CD8-positive, alpha-beta memory T cell (primary cell): ENCODE measurements at regions not wholly inside any gene's neighbourhood (a gene's known extent, or its start where the extent isn't known, plus 50 kb on each side); places are given as distances from the start of the nearest gene placed in this dataset.
"Not testable (repeated sequence)": the region's sequence is repeated elsewhere in the genome, so short reads cannot be mapped to it uniquely, and the experiment has no call there.

ENCODE experiments used
- CTCF ChIA-PET: fragments of 350-600 bp; sonication (Branson Sonifier 250); formaldehyde crosslinking; loops from one replicate; lab custom pipeline; 2021; ENCODE audit warnings: antibody characterized with exemption; lab: Charles Lee
- POLR2A ChIA-PET: fragments of 350-600 bp; sonication (Branson Sonifier 250); formaldehyde crosslinking; loops from one replicate; lab custom pipeline; 2021; ENCODE audit warnings: antibody characterized with exemption; lab: Charles Lee
- DNase-seq, 5 donors: peaks; one replicate each; pipeline versions ENCODE4 v3.0.0 to v3.0.0-alpha.2; 2020 to 2022; ENCODE audit warnings: mixed read lengths in 1 of 5
- H3K27ac ChIP-seq: one replicate; pipeline ENCODE4 v1.7.0; 2013; ENCODE audit warnings: low read depth, mild to moderate bottlenecking, low read length, moderate library complexity
- H3K27me3 ChIP-seq: 2 replicates; pipeline ENCODE4 v1.7.0; 2013; ENCODE audit warnings: low read length, mild to moderate bottlenecking; ENCODE audit not compliant: insufficient read depth, poor library complexity, severe bottlenecking
- H3K36me3 ChIP-seq: 2 replicates; pipeline ENCODE4 v1.7.0; 2013; ENCODE audit warnings: mild to moderate bottlenecking, low read length, moderate library complexity; ENCODE audit not compliant: insufficient read depth
- H3K4me1 ChIP-seq: 2 replicates; pipeline ENCODE4 v1.7.0; 2013; ENCODE audit warnings: mild to moderate bottlenecking, low read length, moderate library complexity; ENCODE audit not compliant: insufficient read depth
- H3K4me3 ChIP-seq: 2 replicates; pipeline ENCODE4 v1.7.0; 2013; ENCODE audit warnings: mild to moderate bottlenecking, low read length
- H3K9me3 ChIP-seq: 2 replicates; pipeline ENCODE4 v1.7.0; 2013; ENCODE audit warnings: mild to moderate bottlenecking, low read length
- H3K27ac Mint-ChIP-seq, 8 donors: one replicate each; pipeline ENCODE4 v1.8.0; 2020 to 2021; ENCODE audit warnings: mixed read lengths in 8 of 8, mild to moderate bottlenecking in 6 of 8, inconsistent platforms in 3 of 8, moderate library complexity in 3 of 8
- H3K27me3 Mint-ChIP-seq, 2 donors: one replicate each; pipeline ENCODE4 v1.8.0; 2020 to 2021; ENCODE audit warnings: mixed read lengths in 2 of 2, mild to moderate bottlenecking in 1 of 2, moderate library complexity in 1 of 2
- H3K36me3 Mint-ChIP-seq, 3 donors: one replicate each; pipeline ENCODE4 v1.8.0; 2020 to 2021; ENCODE audit warnings: mixed read lengths in 3 of 3, inconsistent platforms in 1 of 3, mild to moderate bottlenecking in 1 of 3
- H3K4me1 Mint-ChIP-seq, 3 donors: one replicate each; pipeline ENCODE4 v1.8.0; 2020 to 2021; ENCODE audit warnings: mixed read lengths in 3 of 3, inconsistent platforms in 1 of 3, mild to moderate bottlenecking in 1 of 3
- H3K4me3 Mint-ChIP-seq, 7 donors: one replicate each; pipeline ENCODE4 v1.8.0; 2020 to 2021; ENCODE audit warnings: mixed read lengths in 7 of 7, mild to moderate bottlenecking in 6 of 7, moderate library complexity in 4 of 7, inconsistent platforms in 2 of 7
- H3K9me3 Mint-ChIP-seq, 5 donors: one replicate each; pipeline ENCODE4 v1.8.0; 2020 to 2022; ENCODE audit warnings: mixed read lengths in 5 of 5, mild to moderate bottlenecking in 3 of 5, moderate library complexity in 2 of 5, inconsistent platforms in 1 of 5

DNA sequence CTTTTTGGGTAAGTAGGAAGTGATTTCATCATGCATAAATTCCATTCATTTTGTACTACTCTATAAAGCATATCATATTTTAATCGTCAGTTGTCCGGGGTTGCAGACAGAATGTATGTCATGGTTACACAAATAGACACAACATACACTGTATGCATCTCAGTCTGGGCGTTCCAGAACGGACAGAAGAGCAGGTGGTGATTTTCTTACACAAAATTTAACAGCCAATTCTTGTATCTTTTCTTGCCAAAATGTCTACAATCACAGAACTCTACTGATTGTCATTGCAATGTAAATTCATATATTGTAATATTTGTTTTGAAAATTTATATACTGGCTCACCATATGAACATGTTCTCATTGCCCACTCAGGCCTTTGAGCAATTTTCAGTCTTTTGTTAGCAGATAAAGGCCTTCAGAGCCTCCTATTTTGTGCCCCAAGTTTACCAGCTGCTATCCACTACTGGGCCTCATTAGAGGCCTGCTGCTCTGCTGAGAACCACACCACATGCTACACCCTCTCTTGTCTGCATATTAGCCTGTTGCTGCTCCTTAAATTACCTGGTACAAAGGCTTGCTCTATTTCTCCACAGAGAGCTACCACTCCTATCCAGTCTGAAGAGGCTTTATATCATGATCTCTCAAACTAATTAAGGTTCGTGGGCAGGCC lies 61.5 kb downstream of the PRDM13 start:
- H3K9me3 ChIP-seq = no peaks in the 10 kb centered on the region
- no peak overlapping the region for H3K4me3 Mint-ChIP-seq
- no peaks in the 10 kb centered on the region for H3K36me3 Mint-ChIP-seq
- ChIA-PET CTCF (no interaction called here), POLR2A (no interaction called here)
- no peaks in the 10 kb centered on the region for H3K4me1 ChIP-seq
- no peaks in the 10 kb centered on the region for H3K4me1 Mint-ChIP-seq
- H3K27ac ChIP-seq = no peak overlapping the region
- no peaks in the 10 kb centered on the region for H3K36me3 ChIP-seq
- no peak overlapping the region for H3K4me3 ChIP-seq
- no peak overlapping the region for H3K27ac Mint-ChIP-seq
- H3K27me3 ChIP-seq = no peaks in the 10 kb centered on the region
- H3K27me3 Mint-ChIP-seq = peaks cover 6 to 8% of the 10 kb centered on the region in 2 donors
- no peaks in the 10 kb centered on the region for H3K9me3 Mint-ChIP-seq
- DNase-seq = no peak

- Histone ChIP-seq H3K4me1 (no peaks in the 10 kb centered on the region), H3K36me3 (no peaks in the 10 kb centered on the region), H3K9me3 (no peaks in the 10 kb centered on the region), H3K27ac (no peak overlapping the region), H3K4me3 (no peak overlapping the region), H3K27me3 (no peaks in the 10 kb centered on the region)
- H3K36me3 Mint-ChIP-seq = peaks cover 0 to 9% (median 2%) of the 10 kb centered on the region in 3 donors
- CTCF ChIA-PET = no interaction called here
- no peak overlapping the region for H3K27ac Mint-ChIP-seq
- peaks cover 0 to 12% (median 5%) of the 10 kb centered on the region in 5 donors for H3K9me3 Mint-ChIP-seq
- H3K4me1 Mint-ChIP-seq = no peaks in the 10 kb centered on the region
- H3K27me3 Mint-ChIP-seq = peaks cover 7 to 49% of the 10 kb centered on the region in 2 donors
- no peak overlapping the region for H3K4me3 Mint-ChIP-seq
- DNase-seq = no peak
- POLR2A ChIA-PET = no interaction called here
These were observed 83.5 kb downstream of the PRDM13 start for GRCh38 chr6:99689916-99690685.

- H3K36me3 ChIP-seq, H3K4me1 Mint-ChIP-seq, H3K27me3 ChIP-seq, CTCF ChIA-PET, H3K4me3 Mint-ChIP-seq, H3K36me3 Mint-ChIP-seq, POLR2A ChIA-PET, DNase-seq, H3K4me3 ChIP-seq, H3K27ac Mint-ChIP-seq, H3K9me3 Mint-ChIP-seq, H3K9me3 ChIP-seq, H3K4me1 ChIP-seq, H3K27ac ChIP-seq: not testable (repeated sequence)
- H3K27me3 Mint-ChIP-seq = peaks cover 13 to 34% of the 10 kb centered on the region in 2 donors
These were observed 95.7 kb downstream of the PRDM13 start for GRCh38 chr6:99702287-99702686.

DNA sequence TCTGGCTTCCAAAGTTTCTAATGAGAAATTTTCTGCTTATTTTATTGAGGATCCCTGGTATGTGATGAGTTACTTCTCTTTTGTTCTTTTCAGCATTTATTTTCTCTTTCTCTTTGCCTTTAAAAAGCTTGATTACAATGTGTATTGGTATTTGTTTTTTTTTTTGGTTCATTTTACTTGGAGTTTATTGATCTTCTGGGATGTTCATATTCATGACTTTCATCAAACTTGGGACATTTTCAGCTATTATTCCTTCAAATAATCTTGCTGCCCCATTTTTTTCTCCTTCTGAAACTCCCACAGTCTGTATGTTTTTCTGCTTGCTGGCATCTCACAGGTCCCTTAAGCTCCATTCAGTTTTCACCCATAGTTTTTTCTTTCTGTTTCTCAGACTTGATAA lies 102.4 kb downstream of the PRDM13 start:
- H3K36me3 ChIP-seq = no peaks in the 10 kb centered on the region
- Mint-ChIP-seq H3K9me3 (peaks cover 0 to 2% (median 0%) of the 10 kb centered on the region in 5 donors), H3K27me3 (peaks cover 0 to 8% of the 10 kb centered on the region in 2 donors), H3K4me1 (no peaks in the 10 kb centered on the region), H3K4me3 (no peak overlapping the region), H3K36me3 (no peaks in the 10 kb centered on the region), H3K27ac (no peak overlapping the region)
- no peak overlapping the region for H3K27ac ChIP-seq
- no peak overlapping the region for H3K4me3 ChIP-seq
- H3K4me1 ChIP-seq = no peaks in the 10 kb centered on the region
- H3K9me3 ChIP-seq = no peaks in the 10 kb centered on the region
- POLR2A ChIA-PET = no interaction called here
- CTCF ChIA-PET = no interaction called here
- no peaks in the 10 kb centered on the region for H3K27me3 ChIP-seq
- DNase-seq = no peak

DNA sequence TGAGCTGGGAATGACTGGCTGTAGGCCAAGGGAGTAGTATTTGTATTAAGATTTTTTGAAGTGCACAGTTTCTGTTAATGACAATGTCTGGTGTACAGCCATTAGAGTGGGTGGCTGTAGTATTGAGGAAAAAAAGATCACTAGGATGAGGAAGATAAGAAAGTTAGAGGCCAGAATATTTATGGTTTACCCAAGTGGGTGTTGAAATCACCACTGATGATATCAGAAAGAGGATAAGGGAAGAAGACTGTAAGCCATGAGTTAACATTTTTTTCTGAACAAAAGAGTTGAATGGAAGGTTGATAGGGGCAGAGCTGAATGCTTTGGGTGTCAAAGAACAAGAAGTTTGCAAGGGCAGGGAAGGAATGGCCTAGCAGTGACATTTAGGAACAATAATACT lies 104.7 kb downstream of the PRDM13 start:
- Histone ChIP-seq H3K27me3 (no peaks in the 10 kb centered on the region), H3K27ac (no peak overlapping the region), H3K4me3 (no peak overlapping the region), H3K9me3 (no peaks in the 10 kb centered on the region), H3K36me3 (no peaks in the 10 kb centered on the region), H3K4me1 (no peaks in the 10 kb centered on the region)
- POLR2A ChIA-PET = no interaction called here
- DNase-seq = no peak
- Mint-ChIP-seq H3K36me3 (no peaks in the 10 kb centered on the region), H3K4me1 (no peaks in the 10 kb centered on the region), H3K27ac (peak overlapping the region in 1 of 8 donors; percentile 34), H3K4me3 (no peak overlapping the region), H3K9me3 (peaks cover 0 to 2% (median 0%) of the 10 kb centered on the region in 5 donors), H3K27me3 (peaks cover 0 to 6% of the 10 kb centered on the region in 2 donors)
- CTCF ChIA-PET = no interaction called here

- H3K4me3 ChIP-seq = no peak overlapping the region
- H3K4me1 Mint-ChIP-seq = no peaks in the 10 kb centered on the region
- CTCF ChIA-PET = no interaction called here
These were observed 105.3 kb downstream of the PRDM13 start for GRCh38 chr6:99711925-99712324.

DNA sequence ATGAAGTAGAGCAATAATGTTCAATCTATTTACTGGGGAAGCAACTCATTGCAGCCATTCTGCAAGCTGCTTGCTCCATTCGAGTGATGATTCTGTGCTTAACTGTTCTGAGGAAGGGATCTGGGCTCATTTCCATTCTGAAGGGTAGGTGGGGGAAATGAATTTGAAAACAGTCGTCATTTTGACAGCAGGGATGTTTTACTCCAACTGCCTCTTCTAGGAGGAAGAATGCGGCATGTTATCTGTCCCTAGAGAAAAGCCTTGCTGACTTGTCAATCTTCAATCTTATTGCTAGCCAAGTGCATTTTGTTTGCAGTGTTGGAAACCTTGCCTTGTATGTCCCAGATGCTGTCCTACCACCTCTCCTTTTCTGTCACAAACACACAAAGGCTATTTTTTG lies 105.9 kb downstream of the PRDM13 start:
- Histone ChIP-seq H3K27me3 (no peaks in the 10 kb centered on the region), H3K9me3 (no peaks in the 10 kb centered on the region), H3K36me3 (no peaks in the 10 kb centered on the region), H3K4me3 (no peak overlapping the region), H3K27ac (no peak overlapping the region), H3K4me1 (no peaks in the 10 kb centered on the region)
- Mint-ChIP-seq H3K4me3 (no peak overlapping the region), H3K36me3 (no peaks in the 10 kb centered on the region), H3K9me3 (peaks cover 0 to 10% (median 3%) of the 10 kb centered on the region in 5 donors), H3K4me1 (no peaks in the 10 kb centered on the region), H3K27me3 (peaks cover 0 to 14% of the 10 kb centered on the region in 2 donors), H3K27ac (no peak overlapping the region)
- no peak for DNase-seq
- CTCF ChIA-PET = no interaction called here
- POLR2A ChIA-PET = no interaction called here

More at GRCh38 chr6:99711925-99712324, 105.3 kb downstream of the PRDM13 start:
- Histone ChIP-seq H3K9me3 (no peaks in the 10 kb centered on the region), H3K27ac (no peak overlapping the region), H3K27me3 (no peaks in the 10 kb centered on the region), H3K36me3 (no peaks in the 10 kb centered on the region), H3K4me1 (no peaks in the 10 kb centered on the region)
- Mint-ChIP-seq H3K9me3 (peaks cover 0 to 8% (median 0%) of the 10 kb centered on the region in 5 donors), H3K27me3 (peaks cover 0 to 10% of the 10 kb centered on the region in 2 donors), H3K36me3 (no peaks in the 10 kb centered on the region), H3K27ac (no peak overlapping the region), H3K4me3 (no peak overlapping the region)
- DNase-seq = no peak
- POLR2A ChIA-PET = no interaction called here

GRCh38 chr6:99722043-99722442 lies 115.4 kb downstream of the PRDM13 start:
- DNase-seq, H3K4me1 Mint-ChIP-seq, H3K36me3 ChIP-seq, POLR2A ChIA-PET, H3K27ac ChIP-seq, H3K4me3 Mint-ChIP-seq, H3K36me3 Mint-ChIP-seq, CTCF ChIA-PET, H3K27ac Mint-ChIP-seq, H3K4me1 ChIP-seq, H3K9me3 ChIP-seq, H3K4me3 ChIP-seq, H3K27me3 ChIP-seq: not testable (repeated sequence)
- Mint-ChIP-seq H3K27me3 (peaks cover 12 to 54% of the 10 kb centered on the region in 2 donors), H3K9me3 (peaks cover 0 to 13% (median 6%) of the 10 kb centered on the region in 5 donors)
